Neural progenitor cell (in vitro differentiated cells): ENCODE measurements at regions not wholly inside any gene's neighbourhood (a gene's known extent, or its start where the extent isn't known, plus 50 kb on each side); places are given as distances from the start of the nearest gene placed in this dataset.
A peak's percentile ranks its signal among the peaks of the same experiment; 100 is the strongest.

ENCODE experiments used
- DNase-seq: peaks from one replicate; pipeline ENCODE4 v3.0.0-alpha.2; 2016; ENCODE audit warnings: low spot score
- H2AFZ ChIP-seq: fragments of 200-600 bp; sonication (generic); replicated peaks from 2 replicates; pipeline ENCODE4 v1.6.1; 2016; ENCODE audit warnings: antibody characterized with exemption
- H3F3A ChIP-seq: fragments of 200-600 bp; sonication (generic); 2 replicates; pipeline ENCODE4 v1.6.1; 2016; ENCODE audit warnings: antibody characterized with exemption, low read depth
- H3K27ac ChIP-seq: fragments of 200-600 bp; sonication (generic); 2 replicates; pipeline ENCODE4 v1.5.1; 2016; ENCODE audit warnings: mild to moderate bottlenecking
- H3K27me3 ChIP-seq: fragments of 200-600 bp; sonication (generic); 2 replicates; pipeline ENCODE4 v1.6.1; 2016; ENCODE audit warnings: mild to moderate bottlenecking, moderate library complexity
- H3K36me3 ChIP-seq: fragments of 200-600 bp; sonication (generic); 2 replicates; pipeline ENCODE4 v1.5.1; 2016
- H3K4me1 ChIP-seq: fragments of 200-600 bp; sonication (generic); 2 replicates; pipeline ENCODE4 v1.6.1; 2016; ENCODE audit warnings: mixed run types
- H3K4me2 ChIP-seq: fragments of 200-600 bp; sonication (generic); 2 replicates; pipeline ENCODE4 v1.6.1; 2016
- H3K4me3 ChIP-seq: fragments of 200-600 bp; sonication (generic); 2 replicates; pipeline ENCODE4 v1.5.1; 2016
- H3K79me2 ChIP-seq: fragments of 200-600 bp; sonication (generic); 2 replicates; pipeline ENCODE4 v1.6.1; 2016; ENCODE audit warnings: low read depth
- H3K9ac ChIP-seq: fragments of 200-600 bp; sonication (generic); 2 replicates; pipeline ENCODE4 v1.6.1; 2016
- H3K9me3 ChIP-seq: fragments of 200-600 bp; sonication (generic); 2 replicates; pipeline ENCODE4 v1.5.1; 2016; ENCODE audit warnings: low read depth
- H4K20me1 ChIP-seq: fragments of 200-600 bp; sonication (generic); 2 replicates; pipeline ENCODE4 v1.6.1; 2016; ENCODE audit warnings: low read depth
- H3K27ac Mint-ChIP-seq: 3 replicates; pipeline ENCODE4 v1.8.0; 2021; ENCODE audit warnings: mixed read lengths
- H3K27me3 Mint-ChIP-seq: 2 replicates; pipeline ENCODE4 v1.8.0; 2022; ENCODE audit warnings: low read depth, mild to moderate bottlenecking, inconsistent platforms, moderate library complexity, mixed read lengths; ENCODE audit not compliant: insufficient read depth
- H3K36me3 Mint-ChIP-seq: 3 replicates; pipeline ENCODE4 v1.8.0; 2021; ENCODE audit warnings: mixed read lengths
- H3K4me1 Mint-ChIP-seq: 3 replicates; pipeline ENCODE4 v1.8.0; 2021; ENCODE audit warnings: mixed read lengths
- H3K4me3 Mint-ChIP-seq: 3 replicates; pipeline ENCODE4 v1.8.0; 2021; ENCODE audit warnings: mild to moderate bottlenecking, moderate library complexity, mixed read lengths
- H3K9me3 Mint-ChIP-seq: 3 replicates; pipeline ENCODE4 v1.8.0; 2020; ENCODE audit warnings: mixed read lengths
- EZH2 ChIP-seq: fragments of 200-600 bp; sonication (generic); IDR thresholded peaks from 2 replicates; pipeline ENCODE4 v1.6.1; 2017; ENCODE audit warnings: antibody characterized with exemption, mild to moderate bottlenecking, moderate library complexity
- EZH2phosphoT487 ChIP-seq: fragments of 200-600 bp; sonication (generic); IDR thresholded peaks from 2 replicates; pipeline ENCODE4 v1.6.1; 2017; ENCODE audit warnings: antibody characterized with exemption
- TF ChIP-seq, protein P1 (sequence below): fragments of 200-600 bp; sonication (generic); IDR thresholded peaks from 2 replicates; pipeline ENCODE4 v1.5.1; 2017; ENCODE audit warnings: antibody characterized with exemption, mild to moderate bottlenecking

DNA sequence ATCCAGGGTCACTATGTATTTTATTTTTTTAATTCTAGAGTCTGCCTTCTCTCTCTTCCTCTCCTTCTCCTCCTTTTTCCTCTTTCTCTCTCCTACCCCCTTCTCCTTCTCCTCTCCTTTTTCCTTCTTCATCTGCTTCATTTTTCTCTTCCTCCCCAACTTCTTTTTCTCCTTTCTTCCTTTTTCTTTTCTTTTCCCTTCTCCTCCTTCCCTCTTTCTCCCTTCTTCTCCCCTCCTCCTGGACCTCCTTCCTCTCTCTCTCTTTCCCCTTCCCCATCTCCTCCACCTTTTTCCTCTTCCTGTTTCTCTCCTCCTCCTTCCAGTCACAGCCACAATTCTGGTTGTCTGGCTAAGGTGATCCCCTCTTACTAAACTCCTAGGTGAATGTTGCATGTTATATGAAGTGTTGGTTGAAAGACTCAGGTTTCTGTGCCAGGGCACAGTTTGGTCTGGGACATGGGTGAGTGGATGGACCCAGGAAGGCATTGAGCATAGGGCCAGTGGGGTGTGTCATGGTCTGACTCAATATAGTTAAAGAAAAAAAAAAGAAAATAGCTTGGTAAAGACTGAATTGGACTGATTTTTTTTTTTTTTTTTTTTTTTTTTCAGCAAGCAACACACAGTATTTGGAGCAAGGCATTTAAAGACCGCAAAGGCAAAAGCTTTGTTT, 266.9 kb downstream of the TGFB2 start:
- Mint-ChIP-seq H3K27me3 (no peaks in the 10 kb centered on the region), H3K27ac (no peak overlapping the region), H3K36me3 (no peaks in the 10 kb centered on the region), H3K4me3 (no peak overlapping the region), H3K9me3 (peaks cover 6% of the 10 kb centered on the region), H3K4me1 (no peaks in the 10 kb centered on the region)
- no peaks in the 10 kb centered on the region for H3K79me2 ChIP-seq
- no peaks in the 10 kb centered on the region for H3K9me3 ChIP-seq
- no peaks in the 10 kb centered on the region for H3K27me3 ChIP-seq
- H3K27ac ChIP-seq: no peak overlapping the region
- TF ChIP-seq EZH2 (no peak), EZH2phosphoT487 (no peak)
- TF ChIP-seq, protein P1, sequence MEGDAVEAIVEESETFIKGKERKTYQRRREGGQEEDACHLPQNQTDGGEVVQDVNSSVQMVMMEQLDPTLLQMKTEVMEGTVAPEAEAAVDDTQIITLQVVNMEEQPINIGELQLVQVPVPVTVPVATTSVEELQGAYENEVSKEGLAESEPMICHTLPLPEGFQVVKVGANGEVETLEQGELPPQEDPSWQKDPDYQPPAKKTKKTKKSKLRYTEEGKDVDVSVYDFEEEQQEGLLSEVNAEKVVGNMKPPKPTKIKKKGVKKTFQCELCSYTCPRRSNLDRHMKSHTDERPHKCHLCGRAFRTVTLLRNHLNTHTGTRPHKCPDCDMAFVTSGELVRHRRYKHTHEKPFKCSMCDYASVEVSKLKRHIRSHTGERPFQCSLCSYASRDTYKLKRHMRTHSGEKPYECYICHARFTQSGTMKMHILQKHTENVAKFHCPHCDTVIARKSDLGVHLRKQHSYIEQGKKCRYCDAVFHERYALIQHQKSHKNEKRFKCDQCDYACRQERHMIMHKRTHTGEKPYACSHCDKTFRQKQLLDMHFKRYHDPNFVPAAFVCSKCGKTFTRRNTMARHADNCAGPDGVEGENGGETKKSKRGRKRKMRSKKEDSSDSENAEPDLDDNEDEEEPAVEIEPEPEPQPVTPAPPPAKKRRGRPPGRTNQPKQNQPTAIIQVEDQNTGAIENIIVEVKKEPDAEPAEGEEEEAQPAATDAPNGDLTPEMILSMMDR: no peak
- DNase-seq: no peak
- peaks cover 2% of the 10 kb centered on the region for H3F3A ChIP-seq
- peaks cover 4% of the 10 kb centered on the region for H3K4me1 ChIP-seq
- H3K36me3 ChIP-seq: no peaks in the 10 kb centered on the region
- H2AFZ ChIP-seq: peak overlapping the region; percentile 45
- no peak overlapping the region for H3K4me3 ChIP-seq
- no peak overlapping the region for H3K4me2 ChIP-seq
- H3K9ac ChIP-seq: no peak overlapping the region
- no peaks in the 10 kb centered on the region for H4K20me1 ChIP-seq

DNA sequence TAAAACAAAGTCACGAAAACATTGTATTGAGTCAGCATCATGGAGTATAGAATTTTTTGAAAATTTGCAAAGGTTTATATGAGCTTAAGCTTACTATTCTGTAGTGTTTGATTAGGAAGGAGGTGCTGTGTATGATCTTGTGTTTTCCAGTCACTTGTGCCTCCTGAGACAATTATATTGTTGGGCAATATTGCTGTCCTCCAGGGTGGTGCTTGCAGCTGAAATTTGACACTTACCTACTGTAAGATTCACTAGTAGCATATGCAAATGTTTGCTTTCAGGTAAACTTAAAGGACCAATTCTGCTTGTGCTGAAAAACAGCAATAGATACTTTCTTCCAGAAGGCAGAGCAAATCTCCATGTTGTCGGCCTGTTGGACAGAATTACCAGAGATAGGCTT, 268.0 kb downstream of the TGFB2 start:
- DNase-seq: no peak
- Mint-ChIP-seq H3K27me3 (no peaks in the 10 kb centered on the region), H3K4me3 (no peak overlapping the region), H3K27ac (no peak overlapping the region), H3K4me1 (no peaks in the 10 kb centered on the region), H3K36me3 (no peaks in the 10 kb centered on the region), H3K9me3 (peaks cover 6% of the 10 kb centered on the region)
- H3K4me1 ChIP-seq: peaks cover 14% of the 10 kb centered on the region
- no peak overlapping the region for H3K4me2 ChIP-seq
- TF ChIP-seq EZH2phosphoT487 (no peak), EZH2 (no peak)
- TF ChIP-seq, protein P1: no peak
- no peak overlapping the region for H2AFZ ChIP-seq
- H3K9ac ChIP-seq: no peak overlapping the region
- peaks cover 11% of the 10 kb centered on the region for H3F3A ChIP-seq
- H3K36me3 ChIP-seq: no peaks in the 10 kb centered on the region
- no peak overlapping the region for H3K27ac ChIP-seq
- no peaks in the 10 kb centered on the region for H3K27me3 ChIP-seq
- no peaks in the 10 kb centered on the region for H4K20me1 ChIP-seq
- H3K9me3 ChIP-seq: no peaks in the 10 kb centered on the region
- H3K79me2 ChIP-seq: no peaks in the 10 kb centered on the region
- H3K4me3 ChIP-seq: no peak overlapping the region

DNA sequence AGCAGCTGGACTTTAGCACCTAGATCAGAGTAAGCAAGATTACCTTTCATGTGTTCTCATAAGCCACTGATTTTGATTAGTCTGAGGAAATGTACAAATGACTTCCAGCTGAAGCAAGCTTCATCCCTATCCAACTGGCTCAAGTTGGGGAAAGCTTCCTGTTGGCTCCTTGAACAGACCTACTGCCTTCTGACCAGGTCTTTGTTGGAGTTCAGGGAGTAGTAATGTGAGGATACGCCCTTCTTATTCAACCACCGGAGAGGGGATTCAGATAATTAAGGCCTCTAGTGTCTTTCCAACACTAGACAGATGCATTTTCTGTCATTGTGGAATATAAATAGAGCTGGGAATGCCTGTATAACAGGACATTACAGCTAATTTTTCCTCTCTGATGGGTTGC, 268.9 kb downstream of the TGFB2 start:
- Histone ChIP-seq H3F3A (peaks cover 11% of the 10 kb centered on the region), H2AFZ (no peak overlapping the region), H3K27me3 (no peaks in the 10 kb centered on the region), H3K9me3 (no peaks in the 10 kb centered on the region), H3K9ac (no peak overlapping the region), H3K27ac (no peak overlapping the region), H3K36me3 (no peaks in the 10 kb centered on the region), H3K4me3 (no peak overlapping the region), H3K4me2 (no peak overlapping the region), H3K4me1 (peaks cover 14% of the 10 kb centered on the region), H4K20me1 (no peaks in the 10 kb centered on the region), H3K79me2 (no peaks in the 10 kb centered on the region)
- Mint-ChIP-seq H3K4me1 (no peaks in the 10 kb centered on the region), H3K4me3 (no peak overlapping the region), H3K9me3 (peaks cover 2% of the 10 kb centered on the region), H3K27me3 (no peaks in the 10 kb centered on the region), H3K27ac (no peak overlapping the region), H3K36me3 (no peaks in the 10 kb centered on the region)
- no peak for DNase-seq
- TF ChIP-seq EZH2phosphoT487 (no peak), EZH2 (no peak)
- TF ChIP-seq, protein P1: no peak
